Stomach (tissue), 8 donors: ENCODE measurements at regions not wholly inside any gene's neighbourhood (a gene's known extent, or its start where the extent isn't known, plus 50 kb on each side); places are given as distances from the start of the nearest gene placed in this dataset.
A peak's percentile ranks its signal among the peaks of the same experiment; 100 is the strongest.

Experiments used
- DNase-seq, 2 donors: peaks; one replicate each; pipeline versions ENCODE4 v3.0.0 to v3.0.0-alpha.2; 2013 to 2019
- H3K27ac ChIP-seq, 5 donors: fragments of 200-600 bp in 4 of 5; sonication (generic) in 4 of 5; one replicate each; pipeline ENCODE4 v1.5.1; 2013 to 2019; ENCODE audit warnings: mild to moderate bottlenecking in 1 of 5, moderate library complexity in 1 of 5
- H3K27me3 ChIP-seq, 3 donors: fragments of 200-600 bp; sonication (generic); one replicate each; pipeline ENCODE4 v1.5.1; 2017 to 2019; ENCODE audit warnings: mixed run types in 1 of 3
- H3K36me3 ChIP-seq, 4 donors: fragments of 200-600 bp; sonication (generic); 1 replicate in 3 of 4; 2 replicates in 1 of 4; pipeline ENCODE4 v1.5.1; 2016 to 2019
- H3K4me1 ChIP-seq, 4 donors: fragments of 200-600 bp; sonication (generic); one replicate each; pipeline ENCODE4 v1.5.1; 2016 to 2019
- H3K4me3 ChIP-seq, 4 donors: fragments of 200-600 bp; sonication (generic) in 3 of 4; one replicate each; pipeline ENCODE4 v1.5.1; 2016 to 2019; ENCODE audit warnings: mild to moderate bottlenecking in 1 of 4
- H3K9me3 ChIP-seq, 4 donors: fragments of 200-600 bp; sonication (generic); one replicate each; pipeline ENCODE4 v1.5.1; 2016 to 2019
- CTCF ChIP-seq, 7 experiments: fragments of 450-650 bp in 4 of 7; fragments of 200-600 bp in 3 of 7; sonication (generic) in 3 of 7; IDR thresholded peaks; one replicate each; pipeline ENCODE4 v1.5.1; 2016 to 2019; ENCODE audit warnings: antibody characterized with exemption in 7 of 7, control low read depth in 2 of 7, mild to moderate bottlenecking in 1 of 7
- EP300 ChIP-seq: sonication (generic); formaldehyde crosslinking; IDR thresholded peaks from one replicate; pipeline ENCODE4 v1.6.1; 2017; ENCODE audit warnings: antibody characterized with exemption
- POLR2A ChIP-seq, 4 donors: fragments of 450-650 bp; IDR thresholded peaks; one replicate each; pipeline ENCODE4 v1.6.1; 2016; ENCODE audit warnings: antibody characterized with exemption in 4 of 4, control low read depth in 2 of 4, mild to moderate bottlenecking in 1 of 4, moderate library complexity in 1 of 4
- POLR2AphosphoS5 ChIP-seq, 3 donors: sonication (generic); formaldehyde crosslinking; IDR thresholded peaks; one replicate each; pipeline ENCODE4 v1.6.1; 2016; ENCODE audit warnings: antibody characterized with exemption in 3 of 3
- WGBS, 5 donors: extraction: QIAGEN DNeasy Blood & Tissue Kit in 3 of 5; methylation state at CpG; one replicate each; pipeline versions ENCODE4 v1.1.5 to v1.1.7; 2013 to 2018; 5-methylcytosine and 5-hydroxymethylcytosine counted together
- intact Hi-C: fragments of 100-400 bp; cut with DNase I; formaldehyde crosslinking; loops from one replicate; pipeline ENCODE4 v1.15.1; 2023; ENCODE audit warnings: low total_unique reads
- donor health status: healthy with polysubstance abuse.
- donor health status: Bipolar disorder and iron deficiency.
- donor health status: healthy.

GRCh38 chr6:158909938-158910337, 90.1 kb downstream of the RSPH3 start:
- peak overlapping the region in 3 of 5 donors; percentile 25 to 37 (median 36) for H3K27ac ChIP-seq
- no peaks in the 10 kb centered on the region for H3K27me3 ChIP-seq
- no peak for TF ChIP-seq POLR2AphosphoS5 (IDR thresholded peaks at IDR 0.05)
- no peak for TF ChIP-seq EP300
- TF ChIP-seq POLR2A (IDR thresholded peaks at IDR 0.05), result no peak
- TF ChIP-seq CTCF (IDR thresholded peaks at IDR 0.05), result no peak
- WGBS, 5 donors, result 24 to 53% (median 36%) methylated on average over 13 of the region's 13 CpGs
- H3K9me3 ChIP-seq, result peaks cover 3 to 17% (median 10%) of the 10 kb centered on the region in 4 donors
- intact Hi-C loops, result no loop called here
- DNase-seq, result peak in 1 of 2 donors; percentile 48
- H3K36me3 ChIP-seq, result no peaks in the 10 kb centered on the region
- H3K4me1 ChIP-seq, result peaks cover 0 to 19% (median 13%) of the 10 kb centered on the region in 4 donors
- peak overlapping the region in 1 of 4 donors; percentile 10 for H3K4me3 ChIP-seq

GRCh38 chr6:158908606-158909005, 89.4 kb upstream of the EZR start:
- no peak overlapping the region for H3K4me3 ChIP-seq

GRCh38 chr6:158907931-158908330, 88.8 kb upstream of the EZR start:
- Histone ChIP-seq H3K4me3 (no peak overlapping the region), H3K4me1 (peaks cover 0 to 19% (median 13%) of the 10 kb centered on the region in 4 donors), H3K27me3 (no peaks in the 10 kb centered on the region), H3K9me3 (peaks cover 4 to 26% (median 11%) of the 10 kb centered on the region in 4 donors), H3K36me3 (no peaks in the 10 kb centered on the region), H3K27ac (peak overlapping the region in 2 of 5 donors; percentile 27 to 49)
- TF ChIP-seq POLR2A (IDR thresholded peaks at IDR 0.05) (no peak), POLR2AphosphoS5 (IDR thresholded peaks at IDR 0.05) (no peak), CTCF (IDR thresholded peaks at IDR 0.05) (no peak), EP300 (no peak)
- DNase-seq, result peak; percentile 51 to 67
- WGBS, 5 donors, result 40 to 69% (median 56%) methylated on average over 10 of the region's 10 CpGs
- intact Hi-C loops, result no loop called here

More at GRCh38 chr6:158908606-158909005, 89.4 kb upstream of the EZR start:
- intact Hi-C loops, result no loop called here
- Histone ChIP-seq H3K9me3 (peaks cover 4 to 26% (median 11%) of the 10 kb centered on the region in 4 donors), H3K4me1 (peaks cover 0 to 19% (median 13%) of the 10 kb centered on the region in 4 donors), H3K27me3 (no peaks in the 10 kb centered on the region), H3K27ac (no peak overlapping the region), H3K36me3 (no peaks in the 10 kb centered on the region)
- WGBS, 5 donors, result 35 to 86% (median 58%) methylated on average over 1 of the region's 1 CpG
- peak in 1 of 2 donors; percentile 56 for DNase-seq
- TF ChIP-seq CTCF (IDR thresholded peaks at IDR 0.05), result no peak
- TF ChIP-seq POLR2A (IDR thresholded peaks at IDR 0.05), result no peak
- TF ChIP-seq POLR2AphosphoS5 (IDR thresholded peaks at IDR 0.05), result no peak
- no peak for TF ChIP-seq EP300

- no peaks in the 10 kb centered on the region for H3K27me3 ChIP-seq
- no peak overlapping the region for H3K4me3 ChIP-seq
- H3K4me1 ChIP-seq, result peaks cover 0 to 15% (median 11%) of the 10 kb centered on the region in 4 donors
- 70 to 86% (median 81%) methylated on average over 4 of the region's 4 CpGs for WGBS, 5 donors
- H3K27ac ChIP-seq, result no peak overlapping the region
- intact Hi-C loops, result no loop called here
- DNase-seq, result no peak
- peaks cover 4 to 26% (median 11%) of the 10 kb centered on the region in 4 donors for H3K9me3 ChIP-seq
- TF ChIP-seq EP300, result no peak
- no peaks in the 10 kb centered on the region for H3K36me3 ChIP-seq
These were observed 87.8 kb upstream of the EZR start for GRCh38 chr6:158906926-158907325.

- WGBS, 5 donors, result 88 to 100% (median 93%) methylated on average over 2 of the region's 2 CpGs
These were observed 86.1 kb upstream of the EZR start for GRCh38 chr6:158905277-158905676.

More at GRCh38 chr6:158905277-158905676, 86.1 kb upstream of the EZR start:
- H3K36me3 ChIP-seq, result no peaks in the 10 kb centered on the region
- H3K27ac ChIP-seq, result no peak overlapping the region
- TF ChIP-seq POLR2AphosphoS5 (IDR thresholded peaks at IDR 0.05), result no peak
- no peak for TF ChIP-seq EP300
- TF ChIP-seq CTCF (IDR thresholded peaks at IDR 0.05), result no peak
- TF ChIP-seq POLR2A (IDR thresholded peaks at IDR 0.05), result no peak
- H3K9me3 ChIP-seq, result peaks cover 4 to 26% (median 11%) of the 10 kb centered on the region in 4 donors
- peaks cover 0 to 6% (median 1%) of the 10 kb centered on the region in 4 donors for H3K4me1 ChIP-seq
- H3K4me3 ChIP-seq, result no peak overlapping the region
- no peak for DNase-seq
- H3K27me3 ChIP-seq, result no peaks in the 10 kb centered on the region
- intact Hi-C loops, result no loop called here
